GM21360 (cell line): ENCODE measurements at regions not wholly inside any gene's neighbourhood (a gene's known extent, or its start where the extent isn't known, plus 50 kb on each side); places are given as distances from the start of the nearest gene placed in this dataset.

Experiments used
- ATAC-seq: cut with Tn5 transposase; IDR thresholded peaks from one replicate; pipeline ENCODE4 v1.9.1; 2021; ENCODE audit warnings: mild to moderate bottlenecking, moderate library complexity; ENCODE audit not compliant: unreplicated experiment

GRCh38 chr5:125298746-125299379, 552.4 kb upstream of the ZNF608 start:
- ATAC-seq, result no peak

DNA sequence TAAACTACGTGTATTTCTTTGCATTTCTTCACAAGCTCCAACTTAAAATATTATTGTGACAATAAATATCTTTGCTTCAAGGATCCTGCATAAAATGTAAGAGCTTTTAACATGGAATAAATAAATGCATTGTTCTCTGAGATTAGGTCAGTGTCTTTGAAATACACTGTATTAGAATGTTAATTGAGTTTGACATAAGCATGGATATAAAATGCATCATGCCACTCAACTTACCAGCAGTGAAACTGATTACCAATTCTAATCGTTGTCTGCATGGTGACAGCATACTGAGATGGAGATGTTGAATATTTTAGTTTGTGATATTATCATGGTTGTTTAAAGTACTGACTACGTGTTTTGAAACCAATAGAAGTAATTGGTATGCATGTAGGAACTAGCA, 555.3 kb upstream of the ZNF608 start:
- ATAC-seq, result no peak

DNA sequence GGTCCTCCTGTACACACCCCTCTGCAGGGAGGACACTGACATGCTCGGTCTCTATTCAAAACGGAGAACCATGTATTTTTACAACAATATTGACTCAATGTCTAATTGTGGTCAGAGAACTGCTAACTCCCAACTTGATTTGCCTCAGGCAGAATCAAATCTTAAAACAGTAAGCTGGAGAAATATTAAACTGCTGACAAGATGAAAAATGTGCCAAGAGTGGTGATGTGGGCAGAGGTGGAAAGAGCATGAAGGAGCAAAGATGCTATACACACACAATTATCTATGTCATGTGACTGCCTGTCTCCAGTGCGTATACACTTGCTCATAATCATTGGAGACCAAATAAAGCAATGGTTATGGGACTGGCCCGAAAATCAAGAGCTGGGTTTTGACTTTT, 556.1 kb upstream of the ZNF608 start:
- no peak for ATAC-seq

DNA sequence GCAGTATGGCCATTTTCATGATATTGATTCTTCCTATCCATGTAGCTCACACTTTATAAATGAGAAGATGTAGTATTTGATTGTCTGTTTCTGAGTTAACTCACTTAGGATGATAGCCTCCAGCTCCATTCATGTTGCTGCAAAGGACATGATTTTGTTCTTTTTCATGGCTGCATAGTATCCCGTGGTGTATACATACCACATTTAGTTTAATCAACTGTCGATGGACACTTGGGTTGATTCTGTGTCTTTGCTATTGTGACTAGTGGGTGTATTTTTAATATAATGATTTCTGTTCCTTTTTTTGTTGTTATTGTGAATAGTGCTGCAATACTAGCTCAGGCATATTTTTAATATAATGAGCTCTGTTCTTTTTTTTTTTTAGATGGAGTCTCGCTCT, 560.3 kb upstream of the ZNF608 start:
- no peak for ATAC-seq

DNA sequence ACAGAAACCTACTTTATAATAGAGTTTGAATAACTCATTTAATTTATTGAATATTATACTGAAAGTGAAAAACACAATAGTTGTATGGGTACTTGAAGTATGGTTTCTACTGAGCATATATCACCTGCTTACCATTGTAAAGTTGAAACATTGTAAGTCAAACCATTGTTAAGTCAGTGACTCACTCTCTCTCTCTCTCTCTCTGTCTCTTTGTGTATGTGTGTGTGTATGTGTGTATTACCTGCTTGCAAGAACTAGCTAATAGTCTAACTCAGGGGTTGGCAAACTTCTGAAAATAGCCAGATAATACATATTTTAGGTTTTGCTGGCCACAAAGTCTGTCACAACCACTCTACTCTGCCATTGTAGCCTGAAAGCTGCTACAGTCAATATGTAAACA, 564.3 kb upstream of the ZNF608 start:
- no peak for ATAC-seq

GRCh38 chr5:125311743-125312142, 565.3 kb upstream of the ZNF608 start:
- ATAC-seq, result no peak

DNA sequence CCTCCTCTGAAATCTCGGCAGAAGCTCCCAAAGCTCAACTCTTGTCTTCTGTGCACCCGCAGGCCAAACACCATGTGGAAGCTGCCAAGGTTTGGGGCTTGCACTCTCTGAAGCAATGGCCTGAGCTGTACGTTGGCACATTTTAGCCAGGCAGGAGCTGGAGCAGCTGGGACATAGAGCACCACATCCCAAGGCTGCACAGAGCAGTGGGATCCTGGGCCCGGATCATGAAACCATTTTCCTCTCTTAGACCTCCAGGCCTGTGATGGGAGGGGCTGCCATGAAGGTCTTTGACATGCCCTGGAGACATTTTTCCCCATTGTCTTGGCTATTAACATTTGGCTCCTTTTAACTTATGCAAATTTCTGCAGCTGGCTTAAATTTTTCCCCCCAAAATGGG, 567.1 kb upstream of the ZNF608 start:
- ATAC-seq, result no peak

DNA sequence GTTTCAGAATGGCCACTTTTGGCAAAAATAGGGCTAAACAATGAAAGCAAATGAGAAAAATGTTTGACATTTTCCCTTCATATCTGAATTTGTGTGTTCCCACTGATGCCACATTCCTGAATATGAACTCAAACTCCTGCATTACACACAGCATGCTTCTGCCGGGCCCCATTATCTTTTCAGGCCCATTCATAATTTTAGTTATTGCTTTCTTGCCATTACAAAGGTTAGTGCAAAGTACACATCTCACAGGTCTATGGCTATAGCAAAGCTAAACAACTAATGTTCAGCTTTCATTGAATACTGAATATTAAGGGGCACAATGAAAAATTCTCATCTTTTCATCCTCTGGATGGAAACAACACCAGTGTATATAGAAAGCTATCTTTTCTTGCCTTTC, 568.9 kb upstream of the ZNF608 start:
- no peak for ATAC-seq

- ATAC-seq, result no peak
Observed at GRCh38 chr5:125316391-125316790, 570.0 kb upstream of the ZNF608 start.

GRCh38 chr5:125316915-125317535, 570.6 kb upstream of the ZNF608 start:
- no peak for ATAC-seq

GRCh38 chr5:125317536-125317995, 571.1 kb upstream of the ZNF608 start:
- no peak for ATAC-seq

DNA sequence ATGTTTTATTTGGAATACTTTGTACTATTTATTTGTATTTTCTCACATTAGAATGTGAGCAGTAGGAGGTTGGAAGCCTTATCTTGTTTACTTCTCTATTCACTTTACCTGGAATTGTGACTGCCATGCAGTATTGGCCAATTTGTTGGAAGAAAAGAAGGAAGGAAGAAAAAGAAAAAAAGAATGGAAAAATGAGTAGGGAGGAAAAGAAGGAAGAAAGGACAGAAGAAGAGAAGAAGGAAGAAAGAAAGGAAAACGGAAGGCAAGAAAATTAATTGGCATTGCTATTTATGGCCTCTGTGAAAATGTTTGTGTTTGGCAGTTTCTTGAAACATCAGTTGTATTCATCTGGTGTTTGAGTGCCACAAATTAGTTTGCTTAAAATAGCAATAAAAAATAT, 575.2 kb upstream of the ZNF608 start:
- no peak for ATAC-seq

GRCh38 chr5:125323613-125324012, 577.2 kb upstream of the ZNF608 start:
- ATAC-seq, result no peak

GRCh38 chr5:125325488-125326149, 579.2 kb upstream of the ZNF608 start:
- no peak for ATAC-seq

GRCh38 chr5:125326150-125326510, 579.7 kb upstream of the ZNF608 start:
- no peak for ATAC-seq

DNA sequence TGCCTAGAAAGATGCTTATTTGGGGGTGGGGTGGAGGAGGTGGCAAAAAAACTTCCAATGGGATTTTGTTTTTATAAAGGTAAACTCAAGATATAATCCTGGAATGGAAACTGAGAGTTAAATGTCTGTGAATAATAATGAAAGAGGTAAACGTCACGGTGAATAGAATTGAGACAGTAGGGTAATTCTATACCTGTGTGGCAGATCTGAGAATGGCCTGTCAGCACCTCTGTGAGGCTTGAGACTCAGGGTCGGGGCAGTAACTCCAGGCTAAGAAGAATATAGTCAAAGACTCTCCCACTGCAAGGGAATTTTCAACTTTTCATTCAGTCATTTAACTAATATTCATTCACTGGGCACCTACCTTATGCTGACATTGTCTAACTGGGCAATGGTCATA, 581.2 kb upstream of the ZNF608 start:
- no peak for ATAC-seq

GRCh38 chr5:125331987-125332598, 585.7 kb upstream of the ZNF608 start:
- ATAC-seq, result no peak

DNA sequence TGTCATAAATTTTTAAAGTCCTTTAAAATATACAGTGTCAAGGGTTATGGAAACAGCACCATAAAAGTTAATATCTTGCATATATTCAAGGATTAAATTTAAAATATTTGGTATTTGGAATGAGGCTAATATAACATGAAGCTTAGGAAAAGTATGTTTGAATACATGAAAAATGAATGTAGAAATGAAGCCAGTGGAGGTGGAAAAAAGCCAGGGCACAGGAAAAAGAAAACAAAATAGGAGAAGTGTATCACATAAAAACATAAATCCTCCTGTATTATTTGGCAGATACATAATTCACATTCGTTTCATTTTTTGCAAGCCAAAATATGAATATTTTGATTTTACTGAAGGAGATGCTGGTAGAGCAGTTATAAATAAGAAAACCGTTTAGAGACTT, 587.0 kb upstream of the ZNF608 start:
- ATAC-seq, result no peak

GRCh38 chr5:125336401-125336800, 590.0 kb upstream of the ZNF608 start:
- no peak for ATAC-seq

DNA sequence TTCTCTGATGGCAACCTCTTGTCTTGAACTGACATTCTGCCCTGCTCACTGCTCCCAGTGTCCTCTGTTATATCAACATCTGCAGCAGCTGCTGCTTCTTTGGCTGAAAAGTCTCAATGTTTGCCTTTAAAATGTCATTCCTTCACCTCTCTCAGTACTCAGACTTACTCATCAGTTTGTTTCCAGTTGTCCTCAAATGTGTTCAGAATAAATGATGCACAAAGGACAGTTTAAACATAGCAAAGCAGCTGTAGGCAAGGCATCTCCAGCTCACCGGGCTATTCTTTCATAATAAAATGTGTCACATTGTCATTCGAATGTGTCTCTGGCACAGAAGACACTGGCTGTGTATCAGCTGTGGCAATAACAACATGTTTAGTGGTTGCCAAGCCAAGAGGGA, 590.9 kb upstream of the ZNF608 start:
- no peak for ATAC-seq

- no peak for ATAC-seq
Observed at GRCh38 chr5:125338440-125339174, 592.2 kb upstream of the ZNF608 start.
